Bronchial epithelial cell (primary cell): ENCODE measurements at regions not wholly inside any gene's neighbourhood (a gene's known extent, or its start where the extent isn't known, plus 50 kb on each side); places are given as distances from the start of the nearest gene placed in this dataset.
A peak's percentile ranks its signal among the peaks of the same experiment; 100 is the strongest.

Experiments used
- DNase-seq: peaks from one replicate; pipeline ENCODE4 v3.0.0-alpha.2; 2010; ENCODE audit warnings: low read depth
- FAIRE-seq: peaks from 2 replicates; lab custom pipeline; 2011; peaks lifted over from hg19 to GRCh38; lab: Jason Lieb, UNC
- H3K27me3 ChIP-seq: 2 replicates; pipeline ENCODE4 v1.5.1; 2011; ENCODE audit warnings: low read length; ENCODE audit not compliant: control insufficient read depth, insufficient read depth
- H3K36me3 ChIP-seq: 2 replicates; pipeline ENCODE4 v1.5.1; 2011; ENCODE audit warnings: low read length; ENCODE audit not compliant: control insufficient read depth, insufficient read depth
- H3K4me3 ChIP-seq: 2 replicates; pipeline ENCODE4 v1.5.1; 2011; ENCODE audit warnings: mild to moderate bottlenecking, low read depth, low read length, control low read depth
- CTCF ChIP-seq: IDR thresholded peaks from 2 replicates; pipeline ENCODE4 v1.5.1; 2011; ENCODE audit warnings: mild to moderate bottlenecking, moderate library complexity, low read length, control low read depth, inconsistent platforms; ENCODE audit not compliant: insufficient read depth, severe bottlenecking

DNA sequence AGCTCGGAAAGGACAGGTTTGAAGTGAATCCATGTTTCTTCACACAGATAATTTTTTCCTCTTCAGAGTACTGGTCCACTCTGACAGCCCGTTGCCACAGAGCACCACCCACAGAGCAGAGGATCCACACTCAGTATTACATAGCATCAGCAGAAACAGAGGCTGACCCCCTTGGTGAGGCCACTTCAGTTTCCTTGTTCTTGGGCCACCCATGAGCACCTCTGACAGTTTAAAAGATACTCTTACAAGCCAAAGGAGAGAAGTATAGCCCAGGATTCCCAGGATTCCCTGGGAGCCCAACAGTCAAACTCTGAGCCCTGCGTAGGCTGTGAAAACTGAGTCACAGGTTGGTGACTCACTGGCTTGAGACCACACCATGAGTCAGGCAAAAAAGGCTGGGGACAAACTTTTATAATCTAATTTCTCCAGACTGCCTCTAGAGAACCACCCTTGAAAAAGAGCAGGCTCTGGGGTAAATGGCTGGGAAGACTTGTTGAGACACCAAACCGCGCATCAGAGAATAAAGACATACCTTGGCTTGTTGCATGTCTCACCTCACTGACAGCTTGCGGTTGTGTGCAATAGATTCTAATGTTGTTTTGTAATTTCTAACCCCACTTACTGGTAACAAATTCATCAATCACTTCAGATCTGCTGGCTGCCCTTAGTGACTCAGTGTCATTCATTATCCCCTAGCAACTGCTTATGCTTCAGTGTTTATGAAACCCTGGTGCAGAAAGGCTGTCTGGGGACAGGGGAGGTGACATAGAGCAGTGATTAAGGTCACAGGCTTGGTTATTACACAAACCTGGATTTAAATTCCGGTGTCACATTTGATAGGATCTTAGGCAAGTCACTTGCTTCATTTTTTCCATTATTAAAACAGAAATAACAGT is 56.9 kb upstream of the PRSS23 start:
- no peaks in the 10 kb centered on the region for H3K27me3 ChIP-seq

DNA sequence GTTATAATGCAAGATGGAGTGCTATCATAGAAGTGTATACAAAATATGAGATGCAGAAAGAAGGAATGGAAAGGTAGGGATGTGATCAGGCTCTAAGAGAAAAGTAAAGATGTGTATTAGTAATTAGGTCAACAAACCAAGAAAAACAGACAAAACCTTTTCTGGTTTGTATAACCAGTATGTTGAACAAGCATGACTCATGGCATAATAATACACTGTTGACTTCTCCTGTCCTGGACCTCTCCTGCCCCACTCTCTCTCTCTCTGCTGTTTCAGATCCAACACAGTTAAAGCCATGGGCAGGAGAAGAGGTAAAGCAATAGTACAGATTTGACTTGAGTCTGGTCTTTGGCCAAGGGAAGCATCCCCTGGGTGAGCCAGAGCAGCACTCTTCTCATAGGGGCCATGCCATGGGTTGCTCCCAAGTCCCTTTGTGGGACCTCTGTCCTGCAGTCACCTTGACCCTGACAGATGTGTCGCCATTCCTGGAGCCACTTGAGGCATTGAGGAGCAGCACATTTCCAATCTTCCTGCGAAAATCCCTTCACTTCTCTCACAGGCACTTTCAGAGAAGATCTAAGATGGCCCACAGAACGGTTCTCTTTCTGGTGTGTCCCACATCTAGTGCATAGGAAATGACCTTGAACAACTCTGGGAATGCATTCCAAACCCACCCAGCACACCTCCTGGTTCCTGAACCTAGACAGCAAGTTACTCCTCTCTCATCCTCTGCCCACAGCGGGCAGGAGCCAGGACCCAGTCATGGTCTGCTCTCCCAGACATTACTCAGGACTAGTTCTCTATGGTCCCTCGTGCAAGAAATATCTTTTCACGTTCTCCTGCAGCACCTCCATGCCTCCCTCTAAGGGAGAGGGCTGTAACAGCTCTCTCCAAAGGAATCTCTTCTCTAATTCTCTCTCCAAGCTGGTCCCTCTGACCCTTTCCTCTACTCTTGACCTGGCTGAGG is 58.2 kb upstream of the PRSS23 start:
- H3K27me3 ChIP-seq: no peaks in the 10 kb centered on the region
- no peaks in the 10 kb centered on the region for H3K36me3 ChIP-seq
- FAIRE-seq (no peak), DNase-seq (peak; percentile 97)
- H3K4me3 ChIP-seq: no peak overlapping the region
- no peak for TF ChIP-seq CTCF

More for the DNA sequence above, 56.9 kb upstream of the PRSS23 start:
- Histone ChIP-seq H3K4me3 (no peak overlapping the region), H3K36me3 (no peaks in the 10 kb centered on the region)
- TF ChIP-seq CTCF: no peak
- FAIRE-seq (peak; percentile 72), DNase-seq (peak; percentile 99)

DNA sequence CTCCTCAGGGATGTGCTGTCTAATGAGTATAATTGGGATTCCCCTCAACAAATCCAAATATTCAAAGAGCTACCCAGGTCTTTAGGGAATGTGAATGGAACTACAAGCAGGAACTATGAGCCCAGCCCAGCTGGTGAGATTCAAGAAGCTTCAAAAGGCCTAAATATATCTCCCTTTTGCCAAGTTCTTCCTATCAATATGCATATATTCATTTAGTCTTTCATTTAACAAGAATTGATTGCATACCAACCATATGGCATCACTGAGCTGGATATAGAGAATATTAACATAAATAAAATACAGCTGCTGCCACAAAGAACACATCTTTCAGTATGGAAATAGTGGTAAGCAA is 58.9 kb upstream of the PRSS23 start:
- no peaks in the 10 kb centered on the region for H3K27me3 ChIP-seq
- TF ChIP-seq CTCF: no peak
- DNase-seq (no peak), FAIRE-seq (no peak)
- no peaks in the 10 kb centered on the region for H3K36me3 ChIP-seq
- H3K4me3 ChIP-seq: no peak overlapping the region

DNA sequence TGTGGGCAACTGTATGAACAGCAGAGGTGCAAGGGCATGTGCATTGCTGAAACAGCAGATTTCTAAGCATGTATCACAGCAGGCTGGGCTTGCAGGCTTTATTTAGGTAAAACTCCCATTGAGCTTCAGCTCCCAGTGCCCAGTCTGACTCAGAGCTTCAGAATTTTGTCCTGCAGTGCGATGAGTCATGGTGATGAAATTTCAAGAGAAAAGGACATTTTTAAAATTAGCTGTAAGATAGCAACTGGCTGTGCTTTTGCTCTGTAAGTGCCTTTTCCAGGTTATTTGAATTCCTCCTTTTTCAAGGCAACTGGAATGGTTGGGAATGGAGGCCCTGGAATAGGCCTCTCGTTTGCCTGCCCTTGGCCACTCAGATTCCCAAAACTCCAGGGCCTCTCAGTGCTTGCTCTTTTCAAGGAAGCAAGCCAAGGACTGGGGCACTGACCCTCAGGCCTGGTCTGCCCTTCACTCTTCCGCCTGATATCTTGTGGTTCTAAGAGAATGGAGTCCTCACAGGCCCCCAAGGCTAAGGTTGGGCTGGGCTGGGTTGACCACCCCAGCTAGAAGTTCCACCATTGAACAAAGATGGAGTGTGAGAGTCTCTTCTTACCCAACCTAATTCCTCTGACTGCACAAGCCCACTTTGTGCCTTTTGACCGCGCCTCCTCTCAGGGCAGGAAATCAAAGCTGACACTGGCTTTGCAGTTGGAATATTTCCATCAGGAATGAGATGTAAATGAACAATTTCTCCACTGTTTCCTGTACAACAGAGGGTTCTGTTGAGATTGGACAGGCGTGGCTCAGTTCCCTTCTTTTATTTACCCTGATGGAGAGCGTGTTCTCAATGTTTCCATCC is 59.5 kb upstream of the PRSS23 start:
- H3K4me3 ChIP-seq: no peak overlapping the region
- no peaks in the 10 kb centered on the region for H3K27me3 ChIP-seq
- FAIRE-seq: no peak
- DNase-seq: peak; percentile 96
- H3K36me3 ChIP-seq: no peaks in the 10 kb centered on the region
- TF ChIP-seq CTCF: no peak

GRCh38 chr11:86738568-86738967 is 61.8 kb upstream of the PRSS23 start:
- TF ChIP-seq CTCF: no peak
- FAIRE-seq (no peak), DNase-seq (no peak)
- Histone ChIP-seq H3K4me3 (no peak overlapping the region), H3K27me3 (no peaks in the 10 kb centered on the region), H3K36me3 (no peaks in the 10 kb centered on the region)
